ENCODE measurements at regions not wholly inside any gene's neighbourhood (a gene's known extent, or its start where the extent isn't known, plus 50 kb on each side); places are given as distances from the start of the nearest gene placed in this dataset.

DNA sequence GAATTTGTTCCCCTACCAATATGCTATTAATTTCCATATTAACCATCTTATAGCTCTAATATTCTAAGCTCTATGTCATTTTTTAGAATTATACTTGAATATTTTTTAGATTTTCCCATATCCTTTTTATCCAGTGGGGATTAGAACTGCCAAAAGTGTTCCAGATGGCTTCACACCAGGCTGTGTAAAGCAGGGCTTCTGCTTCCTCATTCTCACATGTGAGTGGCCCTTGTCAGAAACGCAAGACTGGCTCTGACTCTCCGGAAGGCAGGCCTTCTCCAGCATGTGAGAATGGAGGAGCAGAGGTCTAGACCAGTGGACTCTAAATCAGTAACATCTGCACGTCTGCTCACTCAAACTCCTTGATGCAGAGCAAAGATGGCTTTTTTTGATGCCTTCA lies 650.1 kb downstream of the FGF9 start:
- TF ChIP-seq, protein P1, sequence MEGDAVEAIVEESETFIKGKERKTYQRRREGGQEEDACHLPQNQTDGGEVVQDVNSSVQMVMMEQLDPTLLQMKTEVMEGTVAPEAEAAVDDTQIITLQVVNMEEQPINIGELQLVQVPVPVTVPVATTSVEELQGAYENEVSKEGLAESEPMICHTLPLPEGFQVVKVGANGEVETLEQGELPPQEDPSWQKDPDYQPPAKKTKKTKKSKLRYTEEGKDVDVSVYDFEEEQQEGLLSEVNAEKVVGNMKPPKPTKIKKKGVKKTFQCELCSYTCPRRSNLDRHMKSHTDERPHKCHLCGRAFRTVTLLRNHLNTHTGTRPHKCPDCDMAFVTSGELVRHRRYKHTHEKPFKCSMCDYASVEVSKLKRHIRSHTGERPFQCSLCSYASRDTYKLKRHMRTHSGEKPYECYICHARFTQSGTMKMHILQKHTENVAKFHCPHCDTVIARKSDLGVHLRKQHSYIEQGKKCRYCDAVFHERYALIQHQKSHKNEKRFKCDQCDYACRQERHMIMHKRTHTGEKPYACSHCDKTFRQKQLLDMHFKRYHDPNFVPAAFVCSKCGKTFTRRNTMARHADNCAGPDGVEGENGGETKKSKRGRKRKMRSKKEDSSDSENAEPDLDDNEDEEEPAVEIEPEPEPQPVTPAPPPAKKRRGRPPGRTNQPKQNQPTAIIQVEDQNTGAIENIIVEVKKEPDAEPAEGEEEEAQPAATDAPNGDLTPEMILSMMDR (IDR thresholded peaks at IDR 0.05): no peak
- TF ChIP-seq POLR2A (IDR thresholded peaks at IDR 0.05) (no peak), EP300 (IDR thresholded peaks at IDR 0.05) (no peak)
